ENCODE measurements at regions not wholly inside any gene's neighbourhood (a gene's known extent, or its start where the extent isn't known, plus 50 kb on each side); places are given as distances from the start of the nearest gene placed in this dataset.
"Not testable (repeated sequence)": the region's sequence is repeated elsewhere in the genome, so short reads cannot be mapped to it uniquely, and the experiment has no call there.

GRCh38 chr5:28602429-28602828, 1564.0 kb upstream of the CDH9 start:
- DNase-seq (no peak), FAIRE-seq (no peak)
- intact Hi-C loops (cut with DNase I), result no loop called here
- Histone ChIP-seq H3K27me3 (ENCODE audit: control insufficient read depth, insufficient read depth, low read length) (no peaks in the 10 kb centered on the region), H3K27ac (ENCODE audit: low read depth in 2 of 2, low read length in 2 of 2) (no peak overlapping the region), H3K36me3 (ENCODE audit: control insufficient read depth in 2 of 3, insufficient read depth in 3 of 3, low read length in 3 of 3) (no peaks in the 10 kb centered on the region), H3K4me3 (ENCODE audit: low read length in 3 of 3) (no peak overlapping the region), H3K9ac (ENCODE audit: low read length in 3 of 3) (no peak overlapping the region), H3K4me1 (ENCODE audit: control insufficient read depth in 2 of 3, insufficient read depth in 2 of 3, low read depth in 1 of 3, low read length in 3 of 3) (no peaks in the 10 kb centered on the region), H3K9me3 (ENCODE audit: control insufficient read depth in 2 of 3, insufficient read depth in 1 of 3, low read length in 3 of 3) (peaks cover 0 to 3% (median 0%) of the 10 kb centered on the region in 3 donors)
- no peak for TF ChIP-seq CTCF (IDR thresholded peaks at IDR 0.05; ENCODE audit: borderline replicate concordance, extremely low read depth, insufficient read depth)

DNA sequence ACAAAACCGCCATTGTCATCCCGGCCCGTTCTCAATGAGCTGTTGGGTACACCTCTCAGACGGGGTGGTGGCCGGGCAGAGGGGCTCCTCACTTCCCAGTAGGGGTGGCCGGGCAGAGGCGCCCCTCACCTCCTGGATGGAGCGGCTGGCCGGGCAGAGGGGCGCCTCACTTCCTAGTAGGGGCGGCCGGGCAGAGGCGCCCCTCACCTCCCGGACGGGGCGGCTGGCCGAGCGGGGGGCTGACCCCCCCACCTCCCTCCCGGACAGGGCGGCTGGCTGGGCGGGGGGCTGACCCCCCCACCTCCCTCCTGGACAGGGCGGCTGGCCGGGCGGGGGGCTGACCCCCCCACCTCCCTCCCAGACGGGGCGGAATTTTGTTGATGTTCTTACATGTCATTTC, 1558.3 kb upstream of the CDH9 start:
- H3K27me3 ChIP-seq (ENCODE audit: control insufficient read depth, insufficient read depth, low read length); H3K4me1 ChIP-seq (ENCODE audit: control insufficient read depth in 2 of 3, insufficient read depth in 2 of 3, low read depth in 1 of 3, low read length in 3 of 3); H3K4me3 ChIP-seq (ENCODE audit: low read length in 3 of 3); H3K27ac ChIP-seq (ENCODE audit: low read depth in 2 of 2, low read length in 2 of 2); FAIRE-seq; intact Hi-C loops (cut with DNase I); DNase-seq; H3K9me3 ChIP-seq (ENCODE audit: control insufficient read depth in 2 of 3, insufficient read depth in 1 of 3, low read length in 3 of 3); H3K9ac ChIP-seq (ENCODE audit: low read length in 3 of 3); H3K36me3 ChIP-seq (ENCODE audit: control insufficient read depth in 2 of 3, insufficient read depth in 3 of 3, low read length in 3 of 3): not testable (repeated sequence)

DNA sequence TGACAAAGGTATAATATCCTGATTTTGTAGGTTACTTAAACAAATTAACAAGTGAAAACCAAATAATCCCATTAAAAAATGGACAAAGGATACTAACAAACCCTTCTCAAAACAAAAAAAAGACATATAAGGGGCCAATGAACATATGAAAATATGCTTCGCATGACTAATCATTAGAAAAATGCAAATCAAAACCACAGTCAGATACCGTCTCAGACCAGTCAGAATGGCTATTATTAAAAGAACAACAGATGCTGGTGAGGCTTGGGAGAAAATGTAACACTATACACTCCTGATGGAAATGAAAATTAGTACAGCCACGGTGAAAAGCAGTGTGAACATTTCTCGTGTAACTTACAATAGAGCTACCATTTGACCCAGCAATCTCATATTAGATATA, 1542.2 kb upstream of the CDH9 start:
- DNase-seq (no peak), FAIRE-seq (no peak)
- H3K4me3 ChIP-seq (ENCODE audit: low read length in 3 of 3), result no peak overlapping the region
- H3K27me3 ChIP-seq (ENCODE audit: control insufficient read depth, insufficient read depth, low read length), result no peaks in the 10 kb centered on the region
- no peaks in the 10 kb centered on the region for H3K4me1 ChIP-seq (ENCODE audit: control insufficient read depth in 2 of 3, insufficient read depth in 2 of 3, low read depth in 1 of 3, low read length in 3 of 3)
- intact Hi-C loops (cut with DNase I), result no loop called here
- no peaks in the 10 kb centered on the region for H3K36me3 ChIP-seq (ENCODE audit: control insufficient read depth in 2 of 3, insufficient read depth in 3 of 3, low read length in 3 of 3)
- H3K9ac ChIP-seq (ENCODE audit: low read length in 3 of 3), result no peak overlapping the region
- no peaks in the 10 kb centered on the region for H3K9me3 ChIP-seq (ENCODE audit: control insufficient read depth in 2 of 3, insufficient read depth in 1 of 3, low read length in 3 of 3)
- H3K27ac ChIP-seq (ENCODE audit: low read depth in 2 of 2, low read length in 2 of 2), result no peak overlapping the region
- TF ChIP-seq CTCF (IDR thresholded peaks at IDR 0.05; ENCODE audit: borderline replicate concordance, extremely low read depth, insufficient read depth), result no peak

- DNase-seq (no peak), FAIRE-seq (no peak)
- no peak for TF ChIP-seq CTCF (IDR thresholded peaks at IDR 0.05; ENCODE audit: borderline replicate concordance, extremely low read depth, insufficient read depth)
- Histone ChIP-seq H3K27me3 (ENCODE audit: control insufficient read depth, insufficient read depth, low read length) (no peaks in the 10 kb centered on the region), H3K4me3 (ENCODE audit: low read length in 3 of 3) (no peak overlapping the region), H3K36me3 (ENCODE audit: control insufficient read depth in 2 of 3, insufficient read depth in 3 of 3, low read length in 3 of 3) (no peaks in the 10 kb centered on the region), H3K9ac (ENCODE audit: low read length in 3 of 3) (no peak overlapping the region), H3K4me1 (ENCODE audit: control insufficient read depth in 2 of 3, insufficient read depth in 2 of 3, low read depth in 1 of 3, low read length in 3 of 3) (no peaks in the 10 kb centered on the region), H3K9me3 (ENCODE audit: control insufficient read depth in 2 of 3, insufficient read depth in 1 of 3, low read length in 3 of 3) (no peaks in the 10 kb centered on the region), H3K27ac (ENCODE audit: low read depth in 2 of 2, low read length in 2 of 2) (no peak overlapping the region)
- intact Hi-C loops (cut with DNase I), result no loop called here
Measured at GRCh38 chr5:28576022-28576421, 1537.6 kb upstream of the CDH9 start.
